ENCODE measurements at regions not wholly inside any gene's neighbourhood (a gene's known extent, or its start where the extent isn't known, plus 50 kb on each side); places are given as distances from the start of the nearest gene placed in this dataset.

- Histone ChIP-seq H3K9ac (ENCODE audit: low read length) (no peak overlapping the region), H3K4me1 (ENCODE audit: low read length) (no peaks in the 10 kb centered on the region), H3K36me3 (ENCODE audit: insufficient read depth, low read length) (no peaks in the 10 kb centered on the region), H2AFZ (ENCODE audit: low read length) (no peak overlapping the region), H3K27me3 (ENCODE audit: low read length) (no peaks in the 10 kb centered on the region), H3K9me2 (replicated peaks; ENCODE audit: insufficient read depth, low read length) (no peaks in the 10 kb centered on the region), H3K4me2 (ENCODE audit: low read depth, low read length, poor library complexity, severe bottlenecking) (no peak overlapping the region), H4K20me1 (ENCODE audit: insufficient read depth, low read depth, low read length) (no peaks in the 10 kb centered on the region), H3K27ac (ENCODE audit: low read length) (no peak overlapping the region), H3K9me3 (ENCODE audit: low read length) (no peaks in the 10 kb centered on the region), H3K4me3 (ENCODE audit: low read length) (no peak overlapping the region), H3K79me2 (ENCODE audit: low read length) (no peaks in the 10 kb centered on the region)
- DNase-seq: no peak
These were observed 1619.4 kb upstream of the SEL1L start for GRCh38 chr14:83153081-83153480.

- DNase-seq: no peak
- H3K4me1 ChIP-seq (ENCODE audit: low read length): no peaks in the 10 kb centered on the region
- no peaks in the 10 kb centered on the region for H3K9me2 ChIP-seq (replicated peaks; ENCODE audit: insufficient read depth, low read length)
- no peaks in the 10 kb centered on the region for H3K79me2 ChIP-seq (ENCODE audit: low read length)
- H3K36me3 ChIP-seq (ENCODE audit: insufficient read depth, low read length): no peaks in the 10 kb centered on the region
- H4K20me1 ChIP-seq (ENCODE audit: insufficient read depth, low read depth, low read length): no peaks in the 10 kb centered on the region
- no peak overlapping the region for H2AFZ ChIP-seq (ENCODE audit: low read length)
- H3K4me2 ChIP-seq (ENCODE audit: low read depth, low read length, poor library complexity, severe bottlenecking): no peak overlapping the region
- H3K27ac ChIP-seq (ENCODE audit: low read length): no peak overlapping the region
- H3K4me3 ChIP-seq (ENCODE audit: low read length): no peak overlapping the region
- 0 out of 2 replicates have a peak, but pooled peaks cover 3% of the 10 kb centered on the region for H3K27me3 ChIP-seq (ENCODE audit: low read length)
- H3K9ac ChIP-seq (ENCODE audit: low read length): no peak overlapping the region
- H3K9me3 ChIP-seq (ENCODE audit: low read length): no peaks in the 10 kb centered on the region
These were observed 1628.8 kb upstream of the SEL1L start for GRCh38 chr14:83162361-83162929.

GRCh38 chr14:83163016-83163415, 1629.4 kb upstream of the SEL1L start:
- Histone ChIP-seq H3K27ac (ENCODE audit: low read length) (no peak overlapping the region), H3K9me3 (ENCODE audit: low read length) (no peaks in the 10 kb centered on the region), H2AFZ (ENCODE audit: low read length) (no peak overlapping the region), H3K9ac (ENCODE audit: low read length) (no peak overlapping the region), H3K27me3 (ENCODE audit: low read length) (0 out of 2 replicates have a peak, but pooled peaks cover 3% of the 10 kb centered on the region), H3K4me3 (ENCODE audit: low read length) (no peak overlapping the region), H3K4me2 (ENCODE audit: low read depth, low read length, poor library complexity, severe bottlenecking) (no peak overlapping the region), H3K9me2 (replicated peaks; ENCODE audit: insufficient read depth, low read length) (no peaks in the 10 kb centered on the region), H4K20me1 (ENCODE audit: insufficient read depth, low read depth, low read length) (no peaks in the 10 kb centered on the region), H3K79me2 (ENCODE audit: low read length) (no peaks in the 10 kb centered on the region), H3K36me3 (ENCODE audit: insufficient read depth, low read length) (no peaks in the 10 kb centered on the region), H3K4me1 (ENCODE audit: low read length) (no peaks in the 10 kb centered on the region)
- DNase-seq: no peak

- DNase-seq: no peak
- Histone ChIP-seq H3K9me2 (replicated peaks; ENCODE audit: insufficient read depth, low read length) (no peaks in the 10 kb centered on the region), H3K27ac (ENCODE audit: low read length) (no peak overlapping the region), H3K79me2 (ENCODE audit: low read length) (no peaks in the 10 kb centered on the region), H3K36me3 (ENCODE audit: insufficient read depth, low read length) (no peaks in the 10 kb centered on the region), H3K27me3 (ENCODE audit: low read length) (0 out of 2 replicates have a peak, but pooled peaks cover 3% of the 10 kb centered on the region), H2AFZ (ENCODE audit: low read length) (no peak overlapping the region), H3K9ac (ENCODE audit: low read length) (no peak overlapping the region), H3K4me1 (ENCODE audit: low read length) (no peaks in the 10 kb centered on the region), H3K4me3 (ENCODE audit: low read length) (no peak overlapping the region), H4K20me1 (ENCODE audit: insufficient read depth, low read depth, low read length) (no peaks in the 10 kb centered on the region), H3K9me3 (ENCODE audit: low read length) (no peaks in the 10 kb centered on the region), H3K4me2 (ENCODE audit: low read depth, low read length, poor library complexity, severe bottlenecking) (no peak overlapping the region)
These were observed 1630.4 kb upstream of the SEL1L start for GRCh38 chr14:83164016-83164415.

- Histone ChIP-seq H3K9me3 (ENCODE audit: low read length) (no peaks in the 10 kb centered on the region), H3K9ac (ENCODE audit: low read length) (no peak overlapping the region), H3K79me2 (ENCODE audit: low read length) (no peaks in the 10 kb centered on the region), H3K9me2 (replicated peaks; ENCODE audit: insufficient read depth, low read length) (no peaks in the 10 kb centered on the region), H3K4me3 (ENCODE audit: low read length) (no peak overlapping the region), H4K20me1 (ENCODE audit: insufficient read depth, low read depth, low read length) (no peaks in the 10 kb centered on the region), H3K27me3 (ENCODE audit: low read length) (0 out of 2 replicates have a peak, but pooled peaks cover 3% of the 10 kb centered on the region), H3K36me3 (ENCODE audit: insufficient read depth, low read length) (no peaks in the 10 kb centered on the region), H2AFZ (ENCODE audit: low read length) (no peak overlapping the region), H3K4me1 (ENCODE audit: low read length) (no peaks in the 10 kb centered on the region), H3K4me2 (ENCODE audit: low read depth, low read length, poor library complexity, severe bottlenecking) (no peak overlapping the region), H3K27ac (ENCODE audit: low read length) (no peak overlapping the region)
- DNase-seq: no peak
These were observed 1630.9 kb upstream of the SEL1L start for GRCh38 chr14:83164591-83164990.

GRCh38 chr14:83170165-83170564, 1636.5 kb upstream of the SEL1L start:
- no peak overlapping the region for H3K4me2 ChIP-seq (ENCODE audit: low read depth, low read length, poor library complexity, severe bottlenecking)
- H3K9me2 ChIP-seq (replicated peaks; ENCODE audit: insufficient read depth, low read length): no peaks in the 10 kb centered on the region
- no peak overlapping the region for H3K27ac ChIP-seq (ENCODE audit: low read length)
- H4K20me1 ChIP-seq (ENCODE audit: insufficient read depth, low read depth, low read length): no peaks in the 10 kb centered on the region
- no peak overlapping the region for H2AFZ ChIP-seq (ENCODE audit: low read length)
- no peaks in the 10 kb centered on the region for H3K9me3 ChIP-seq (ENCODE audit: low read length)
- no peak for DNase-seq
- H3K9ac ChIP-seq (ENCODE audit: low read length): no peak overlapping the region
- no peaks in the 10 kb centered on the region for H3K27me3 ChIP-seq (ENCODE audit: low read length)
- no peaks in the 10 kb centered on the region for H3K36me3 ChIP-seq (ENCODE audit: insufficient read depth, low read length)
- no peaks in the 10 kb centered on the region for H3K79me2 ChIP-seq (ENCODE audit: low read length)
- no peak overlapping the region for H3K4me3 ChIP-seq (ENCODE audit: low read length)
- no peaks in the 10 kb centered on the region for H3K4me1 ChIP-seq (ENCODE audit: low read length)

- H3K4me2 ChIP-seq (ENCODE audit: low read depth, low read length, poor library complexity, severe bottlenecking): no peak overlapping the region
- no peak overlapping the region for H2AFZ ChIP-seq (ENCODE audit: low read length)
- H3K9me2 ChIP-seq (replicated peaks; ENCODE audit: insufficient read depth, low read length): no peaks in the 10 kb centered on the region
- H3K9ac ChIP-seq (ENCODE audit: low read length): no peak overlapping the region
- no peaks in the 10 kb centered on the region for H3K4me1 ChIP-seq (ENCODE audit: low read length)
- no peaks in the 10 kb centered on the region for H3K9me3 ChIP-seq (ENCODE audit: low read length)
- no peaks in the 10 kb centered on the region for H3K79me2 ChIP-seq (ENCODE audit: low read length)
- no peaks in the 10 kb centered on the region for H3K36me3 ChIP-seq (ENCODE audit: insufficient read depth, low read length)
- H3K27me3 ChIP-seq (ENCODE audit: low read length): no peaks in the 10 kb centered on the region
- no peak for DNase-seq
- no peak overlapping the region for H3K4me3 ChIP-seq (ENCODE audit: low read length)
- no peaks in the 10 kb centered on the region for H4K20me1 ChIP-seq (ENCODE audit: insufficient read depth, low read depth, low read length)
- H3K27ac ChIP-seq (ENCODE audit: low read length): no peak overlapping the region
These were observed 1638.1 kb upstream of the SEL1L start for GRCh38 chr14:83171761-83172160.

GRCh38 chr14:83172363-83172762, 1638.7 kb upstream of the SEL1L start:
- Histone ChIP-seq H4K20me1 (ENCODE audit: insufficient read depth, low read depth, low read length) (no peaks in the 10 kb centered on the region), H3K27ac (ENCODE audit: low read length) (no peak overlapping the region), H3K9me3 (ENCODE audit: low read length) (no peaks in the 10 kb centered on the region), H2AFZ (ENCODE audit: low read length) (no peak overlapping the region), H3K4me3 (ENCODE audit: low read length) (no peak overlapping the region), H3K9ac (ENCODE audit: low read length) (no peak overlapping the region), H3K79me2 (ENCODE audit: low read length) (no peaks in the 10 kb centered on the region), H3K4me2 (ENCODE audit: low read depth, low read length, poor library complexity, severe bottlenecking) (no peak overlapping the region), H3K4me1 (ENCODE audit: low read length) (no peaks in the 10 kb centered on the region), H3K27me3 (ENCODE audit: low read length) (no peaks in the 10 kb centered on the region), H3K9me2 (replicated peaks; ENCODE audit: insufficient read depth, low read length) (no peaks in the 10 kb centered on the region), H3K36me3 (ENCODE audit: insufficient read depth, low read length) (no peaks in the 10 kb centered on the region)
- no peak for DNase-seq

GRCh38 chr14:83173687-83174086, 1640.0 kb upstream of the SEL1L start:
- no peaks in the 10 kb centered on the region for H3K79me2 ChIP-seq (ENCODE audit: low read length)
- H3K4me1 ChIP-seq (ENCODE audit: low read length): no peaks in the 10 kb centered on the region
- no peaks in the 10 kb centered on the region for H3K27me3 ChIP-seq (ENCODE audit: low read length)
- no peak overlapping the region for H3K9ac ChIP-seq (ENCODE audit: low read length)
- no peaks in the 10 kb centered on the region for H4K20me1 ChIP-seq (ENCODE audit: insufficient read depth, low read depth, low read length)
- H3K27ac ChIP-seq (ENCODE audit: low read length): no peak overlapping the region
- DNase-seq: no peak
- H3K36me3 ChIP-seq (ENCODE audit: insufficient read depth, low read length): no peaks in the 10 kb centered on the region
- no peak overlapping the region for H3K4me3 ChIP-seq (ENCODE audit: low read length)
- H3K9me2 ChIP-seq (replicated peaks; ENCODE audit: insufficient read depth, low read length): no peaks in the 10 kb centered on the region
- no peak overlapping the region for H2AFZ ChIP-seq (ENCODE audit: low read length)
- H3K9me3 ChIP-seq (ENCODE audit: low read length): no peaks in the 10 kb centered on the region
- no peak overlapping the region for H3K4me2 ChIP-seq (ENCODE audit: low read depth, low read length, poor library complexity, severe bottlenecking)
